HepG2 (cell line): ENCODE measurements at regions not wholly inside any gene's neighbourhood (a gene's known extent, or its start where the extent isn't known, plus 50 kb on each side); places are given as distances from the start of the nearest gene placed in this dataset.

Experiments
- ATAC-seq: fragments of 200-7000 bp; cut with Tn5 transposase; 3 replicates; pipeline ENCODE4 v1.9.1; 2020; ENCODE audit warnings: mild to moderate bottlenecking, moderate library complexity
- BruUV-seq: library from RNA; stranded (reverse); fragments of 400-500 nt; replicated peaks from 2 replicates; lab custom pipeline; 2021; lab: Mats Ljungman, UMichigan
- CTCF ChIA-PET: fragments of 300-600 bp; formaldehyde crosslinking; extraction: SDS; loops from one replicate; lab custom pipeline; 2021; ENCODE audit warnings: low total read pairs, inconsistent platforms, low intra/inter-chr PET ratio; lab: Yijun Ruan, JAX
- POLR2A ChIA-PET: fragments of 350-600 bp; sonication (Branson Sonifier 250); formaldehyde crosslinking; loops from one replicate; lab custom pipeline; 2020; ENCODE audit warnings: antibody characterized with exemption, inconsistent platforms; lab: Yijun Ruan, JAX
- DNase-seq: peaks from one replicate; pipeline ENCODE4 v3.0.0-alpha.2; 2015; ENCODE audit warnings: low spot score
- FAIRE-seq: peaks from 3 replicates; lab custom pipeline; 2011; peaks lifted over from hg19 to GRCh38; lab: Jason Lieb, UNC
- H2AFZ ChIP-seq: one replicate; pipeline ENCODE4 v1.6.1; 2011; ENCODE audit warnings: low read length, inconsistent platforms
- H3K27ac ChIP-seq: fragments of 300-600 bp; 3 replicates; pipeline ENCODE4 v1.8.0; 2011; ENCODE audit warnings: mixed run types, mild to moderate bottlenecking, mixed read lengths, low read length, inconsistent platforms; ENCODE audit not compliant: insufficient read depth; ENCODE audit errors: extremely low read length
- H3K27me3 ChIP-seq, 2 experiments: fragments of 200-600 bp in 1 of 2; 2 replicates in 1 of 2; 3 replicates in 1 of 2; pipeline versions ENCODE4 v1.6.0 to v1.8.0; 2011; ENCODE audit warnings: low read length in 2 of 2, mild to moderate bottlenecking in 2 of 2, moderate library complexity in 2 of 2, inconsistent platforms in 1 of 2; ENCODE audit not compliant: insufficient read depth in 2 of 2, control insufficient read depth in 1 of 2
- H3K36me3 ChIP-seq, 2 experiments: fragments of 200-600 bp in 1 of 2; replicated peaks in 1 of 2; 2 replicates in 1 of 2; 3 replicates in 1 of 2; pipeline versions ENCODE4 v1.5.1 to v1.8.0; 2011; ENCODE audit warnings: low read length in 2 of 2, inconsistent platforms in 1 of 2; ENCODE audit not compliant: insufficient read depth in 2 of 2, control insufficient read depth in 1 of 2
- H3K4me1 ChIP-seq: 2 replicates; pipeline ENCODE4 v1.5.1; 2012; ENCODE audit warnings: low read length, inconsistent platforms; ENCODE audit not compliant: insufficient read depth
- H3K4me2 ChIP-seq: 2 replicates; pipeline ENCODE4 v1.6.0; 2011; ENCODE audit warnings: low read depth, low read length, inconsistent platforms
- H3K4me3 ChIP-seq, 3 experiments: fragments of 200-600 bp in 1 of 3; sonication (generic), shearing (Covaris generic) in 1 of 3; replicated peaks in 1 of 3; 2 replicates each; pipeline ENCODE4 v1.5.1; 2011 to 2016; ENCODE audit warnings: low read length in 3 of 3, inconsistent platforms in 2 of 3, low read depth in 2 of 3, mild to moderate bottlenecking in 2 of 3, control low read depth in 1 of 3, mixed read lengths in 1 of 3; ENCODE audit not compliant: insufficient read depth in 1 of 3
- H3K79me2 ChIP-seq: one replicate; pipeline ENCODE4 v1.6.1; 2011; ENCODE audit warnings: low read length, inconsistent platforms; ENCODE audit not compliant: insufficient read depth
- H3K9ac ChIP-seq: 2 replicates; pipeline ENCODE4 v1.6.0; 2011; ENCODE audit warnings: mild to moderate bottlenecking, low read depth, low read length, inconsistent platforms; ENCODE audit not compliant: insufficient read depth
- H3K9me3 ChIP-seq: 2 replicates; pipeline ENCODE4 v1.5.1; 2012; ENCODE audit warnings: mild to moderate bottlenecking, low read length
- H4K20me1 ChIP-seq: 2 replicates; pipeline ENCODE4 v1.6.0; 2011; ENCODE audit warnings: inconsistent platforms, mild to moderate bottlenecking, low read length, moderate library complexity; ENCODE audit not compliant: insufficient read depth
- ARID2 ChIP-seq: sonication (generic); formaldehyde crosslinking; IDR thresholded peaks from 2 replicates; pipeline ENCODE4 v1.8.1; 2022; ENCODE audit warnings: mild to moderate bottlenecking, missing genetic modification reagents, borderline replicate concordance
- KDM1A ChIP-seq: IDR thresholded peaks from 2 replicates; pipeline ENCODE4 v1.6.1; 2016; ENCODE audit warnings: missing compliant biosample characterization
- WIZ ChIP-seq: sonication (generic); formaldehyde crosslinking; IDR thresholded peaks from 2 replicates; pipeline ENCODE4 v1.5.1; 2020; ENCODE audit warnings: mild to moderate bottlenecking, missing genetic modification reagents
- ZBTB10 ChIP-seq: sonication (generic); formaldehyde crosslinking; IDR thresholded peaks from 2 replicates; pipeline ENCODE4 v1.4.0; 2020; ENCODE audit warnings: missing genetic modification reagents, borderline replicate concordance
- ZFAT ChIP-seq: sonication (generic); formaldehyde crosslinking; conservative IDR thresholded peaks from 2 replicates; pipeline ENCODE4 v1.8.1; 2023; ENCODE audit warnings: missing genetic modification reagents, inconsistent platforms
- ZNF30 ChIP-seq: sonication (generic); formaldehyde crosslinking; IDR thresholded peaks from 2 replicates; pipeline ENCODE4 v1.5.0; 2020; ENCODE audit warnings: mild to moderate bottlenecking, missing genetic modification reagents
- ZNF552 ChIP-seq: sonication (generic); formaldehyde crosslinking; IDR thresholded peaks from 2 replicates; pipeline ENCODE4 v1.9.0; 2022; ENCODE audit warnings: missing genetic modification reagents, mild to moderate bottlenecking, borderline replicate concordance
- ZNF572 ChIP-seq: sonication (generic); formaldehyde crosslinking; IDR thresholded peaks from 2 replicates; pipeline ENCODE4 v1.5.1; 2020; ENCODE audit warnings: mild to moderate bottlenecking, missing genetic modification reagents
- WGBS: methylation state at CpG from one replicate; pipeline ENCODE4 v1.1.6; 2017; ENCODE audit warnings: low lambda C conversion rate; 5-methylcytosine and 5-hydroxymethylcytosine counted together
- in situ Hi-C: cut with HindIII; loops from 2 replicates; pipeline ENCODE4 v1.10.0; 2017; ENCODE audit warnings: low pct_unique_long_range_greater_than_20kb; ENCODE audit not compliant: extremely low pct_ligation_motif_present
- intact Hi-C: fragments of 100-400 bp; cut with micrococcal nuclease; formaldehyde crosslinking; loops from one replicate; pipeline ENCODE4 v1.10.0; 2022; ENCODE audit not compliant: unreplicated experiment

GRCh38 chr1:57761628-57762027, 337.8 kb upstream of the DAB1 start:
- ChIA-PET POLR2A (no interaction called here), CTCF (no interaction called here)
- DNase-seq: no peak
- Histone ChIP-seq H3K9ac (no peak overlapping the region), H3K4me3 (no peak overlapping the region), H4K20me1 (no peaks in the 10 kb centered on the region), H3K27me3 (no peaks in the 10 kb centered on the region; a peak in 1 of 5 replicates), H3K4me2 (no peak overlapping the region), H3K4me1 (no peaks in the 10 kb centered on the region), H3K36me3 (no peaks in the 10 kb centered on the region), H3K79me2 (no peaks in the 10 kb centered on the region), H3K27ac (no peak overlapping the region), H2AFZ (no peak overlapping the region), H3K9me3 (no peaks in the 10 kb centered on the region)
- no TSS peak for BruUV-seq
- in situ Hi-C loops (no loop called here), intact Hi-C loops (no loop called here)
- ATAC-seq: no peak
- 2% methylated on average over 5 of the region's 8 CpGs for WGBS
- FAIRE-seq: no peak
- TF ChIP-seq WIZ (CRISPR knock-in tag): no peak
- no peak for TF ChIP-seq KDM1A (CRISPR knock-in tag)
- TF ChIP-seq ZNF552 (CRISPR knock-in tag): no peak
- TF ChIP-seq ZNF572: no peak
- TF ChIP-seq ZFAT (CRISPR knock-in tag): no peak
- TF ChIP-seq ZBTB10 (CRISPR knock-in tag): no peak
- TF ChIP-seq ARID2 (CRISPR knock-in tag): no peak
- TF ChIP-seq ZNF30 (CRISPR knock-in tag): no peak
- TF ChIP-seq, all 625 proteins: peak for 0
